ENCODE measurements at regions not wholly inside any gene's neighbourhood (a gene's known extent, or its start where the extent isn't known, plus 50 kb on each side); places are given as distances from the start of the nearest gene placed in this dataset.

DNA sequence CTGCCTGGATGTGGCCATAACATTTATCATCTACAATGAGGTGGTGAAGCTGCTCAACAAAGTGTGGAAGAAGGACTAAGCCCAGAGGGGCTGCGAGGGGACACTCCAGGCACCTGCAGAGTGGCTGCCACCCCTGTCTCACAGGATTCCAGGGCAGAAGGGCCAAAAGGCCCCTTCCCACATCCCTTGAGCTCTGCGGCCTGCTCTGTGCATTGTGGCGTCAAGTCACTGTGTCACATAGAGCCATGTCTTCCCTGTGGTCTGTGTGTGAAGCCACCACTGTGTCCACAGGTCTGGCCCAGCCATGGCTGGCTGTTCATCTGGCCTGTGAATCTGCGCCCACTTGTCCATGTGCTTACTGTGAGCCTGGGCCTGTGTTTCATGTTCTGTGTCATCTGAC lies 1714.6 kb downstream of the TP53TG3F start:
- TF ChIP-seq EZH2phosphoT487 (IDR thresholded peaks at IDR 0.05; ENCODE audit: insufficient read depth, low read depth) (no peak), EZH2 (IDR thresholded peaks at IDR 0.05; ENCODE audit: insufficient read depth, poor library complexity, severe bottlenecking) (no peak)

Measured in GM23248 (cell line).